DND-41 (cell line): ENCODE measurements at regions not wholly inside any gene's neighbourhood (a gene's known extent, or its start where the extent isn't known, plus 50 kb on each side); places are given as distances from the start of the nearest gene placed in this dataset.

ENCODE experiments used
- EZH2 ChIP-seq: IDR thresholded peaks from 3 replicates; pipeline ENCODE4 v1.6.1; 2012; ENCODE audit warnings: borderline replicate concordance, low read depth, mild to moderate bottlenecking, moderate library complexity, low read length, inconsistent platforms; ENCODE audit not compliant: severe bottlenecking
- TF ChIP-seq, protein P1 (sequence below): IDR thresholded peaks from 2 replicates; pipeline ENCODE4 v1.5.1; 2012; ENCODE audit warnings: borderline replicate concordance, low read length, moderate library complexity, mild to moderate bottlenecking; ENCODE audit not compliant: poor library complexity, severe bottlenecking; ENCODE audit errors: extremely low read depth

DNA sequence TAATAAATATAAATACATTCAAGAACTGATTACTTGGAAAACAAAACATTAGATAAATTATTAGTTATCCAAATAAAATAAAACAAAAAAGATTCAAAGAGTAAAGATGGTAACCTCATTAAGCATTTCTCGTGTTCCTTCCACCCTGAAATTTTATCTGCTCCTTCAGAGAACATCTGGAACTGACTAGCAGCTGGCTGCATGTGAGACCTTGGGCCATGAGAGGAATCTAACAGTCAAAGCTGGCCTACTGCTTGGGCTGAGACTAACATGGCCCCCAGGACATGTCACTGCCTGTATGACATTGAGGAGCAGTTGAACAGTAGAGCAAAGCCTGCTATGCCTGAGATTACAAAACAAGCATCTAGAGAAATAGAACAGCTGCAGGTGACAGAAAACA is 208.5 kb upstream of the ZSWIM2 start:
- TF ChIP-seq, protein P1, sequence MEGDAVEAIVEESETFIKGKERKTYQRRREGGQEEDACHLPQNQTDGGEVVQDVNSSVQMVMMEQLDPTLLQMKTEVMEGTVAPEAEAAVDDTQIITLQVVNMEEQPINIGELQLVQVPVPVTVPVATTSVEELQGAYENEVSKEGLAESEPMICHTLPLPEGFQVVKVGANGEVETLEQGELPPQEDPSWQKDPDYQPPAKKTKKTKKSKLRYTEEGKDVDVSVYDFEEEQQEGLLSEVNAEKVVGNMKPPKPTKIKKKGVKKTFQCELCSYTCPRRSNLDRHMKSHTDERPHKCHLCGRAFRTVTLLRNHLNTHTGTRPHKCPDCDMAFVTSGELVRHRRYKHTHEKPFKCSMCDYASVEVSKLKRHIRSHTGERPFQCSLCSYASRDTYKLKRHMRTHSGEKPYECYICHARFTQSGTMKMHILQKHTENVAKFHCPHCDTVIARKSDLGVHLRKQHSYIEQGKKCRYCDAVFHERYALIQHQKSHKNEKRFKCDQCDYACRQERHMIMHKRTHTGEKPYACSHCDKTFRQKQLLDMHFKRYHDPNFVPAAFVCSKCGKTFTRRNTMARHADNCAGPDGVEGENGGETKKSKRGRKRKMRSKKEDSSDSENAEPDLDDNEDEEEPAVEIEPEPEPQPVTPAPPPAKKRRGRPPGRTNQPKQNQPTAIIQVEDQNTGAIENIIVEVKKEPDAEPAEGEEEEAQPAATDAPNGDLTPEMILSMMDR: no peak
- no peak for TF ChIP-seq EZH2
